HL-60/S4 treated with phorbol 12-myristate 13-acetate at 8.2 ng/mL for 4 days and 3 days (cell line): ENCODE measurements at regions not wholly inside any gene's neighbourhood (a gene's known extent, or its start where the extent isn't known, plus 50 kb on each side); places are given as distances from the start of the nearest gene placed in this dataset.

ENCODE experiments used
- in situ Hi-C: fragments of 300-500 bp; cut with MboI; formaldehyde crosslinking; loops from 2 replicates; pipeline ENCODE4 v1.15.0; 2022; ENCODE audit warnings: low sequenced_read_pairs

- in situ Hi-C loops = loop anchor here (25.0 kb wide), 1 partner anchor 272 kb away; no protein-coding TSS in a partner anchor
Measured at GRCh38 chr6:111984516-111985201, 69.2 kb upstream of the CCN6 start.

GRCh38 chr6:111985202-111985731, 68.6 kb upstream of the CCN6 start:
- in situ Hi-C loops = loop anchor here (25.0 kb wide), 1 partner anchor 273 kb away; no protein-coding TSS in a partner anchor

GRCh38 chr6:111986651-111987050, 67.3 kb upstream of the CCN6 start:
- in situ Hi-C loops = loop anchor here (25.0 kb wide), 1 partner anchor 274 kb away; no protein-coding TSS in a partner anchor

- in situ Hi-C loops = loop anchor here (25.0 kb wide), 1 partner anchor 275 kb away; no protein-coding TSS in a partner anchor
Measured at GRCh38 chr6:111987295-111987694, 66.6 kb upstream of the CCN6 start.

GRCh38 chr6:111988926-111989325, 65.0 kb upstream of the CCN6 start:
- in situ Hi-C loops = loop anchor here (25.0 kb wide), 1 partner anchor 277 kb away; no protein-coding TSS in a partner anchor

- in situ Hi-C loops = loop anchor here (25.0 kb wide), 1 partner anchor 277 kb away; no protein-coding TSS in a partner anchor
Measured at GRCh38 chr6:111989743-111990142, 64.2 kb upstream of the CCN6 start.

- in situ Hi-C loops = loop anchor here (25.0 kb wide), 1 partner anchor 278 kb away; no protein-coding TSS in a partner anchor
Measured at GRCh38 chr6:111990214-111990613, 63.7 kb upstream of the CCN6 start.

- in situ Hi-C loops = loop anchor here (25.0 kb wide), 1 partner anchor 281 kb away; no protein-coding TSS in a partner anchor
Measured at GRCh38 chr6:111992851-111993250, 61.1 kb upstream of the CCN6 start.

- in situ Hi-C loops = loop anchor here (25.0 kb wide), 1 partner anchor 281 kb away; no protein-coding TSS in a partner anchor
Measured at GRCh38 chr6:111993342-111993741, 60.6 kb upstream of the CCN6 start.

- in situ Hi-C loops = loop anchor here (25.0 kb wide), 1 partner anchor 282 kb away; no protein-coding TSS in a partner anchor
Measured at GRCh38 chr6:111994791-111995190, 59.1 kb upstream of the CCN6 start.

GRCh38 chr6:111995404-111995803, 58.5 kb upstream of the CCN6 start:
- in situ Hi-C loops = loop anchor here (25.0 kb wide), 1 partner anchor 283 kb away; no protein-coding TSS in a partner anchor

GRCh38 chr6:111996144-111996865, 57.6 kb upstream of the CCN6 start:
- in situ Hi-C loops = loop anchor here (25.0 kb wide), 1 partner anchor 284 kb away; no protein-coding TSS in a partner anchor

- in situ Hi-C loops = loop anchor here (25.0 kb wide), 1 partner anchor 285 kb away; no protein-coding TSS in a partner anchor
Measured at GRCh38 chr6:111997078-111997852, 56.6 kb upstream of the CCN6 start.

- in situ Hi-C loops = loop anchor here (25.0 kb wide), 1 partner anchor 286 kb away; no protein-coding TSS in a partner anchor
Measured at GRCh38 chr6:111997853-111998208, 56.1 kb upstream of the CCN6 start.

- in situ Hi-C loops = no loop called here
Measured at GRCh38 chr6:112002307-112002706, 51.6 kb upstream of the CCN6 start.
